ENCODE measurements at regions not wholly inside any gene's neighbourhood (a gene's known extent, or its start where the extent isn't known, plus 50 kb on each side); places are given as distances from the start of the nearest gene placed in this dataset.

GRCh38 chr1:82844447-82844846, 1043.7 kb downstream of the ADGRL2 start:
- TF ChIP-seq EP300 (IDR thresholded peaks at IDR 0.05) (no peak), CTCF (IDR thresholded peaks at IDR 0.05) (no peak), POLR2AphosphoS5 (IDR thresholded peaks at IDR 0.05) (no peak), POLR2A (IDR thresholded peaks at IDR 0.05) (no peak)

GRCh38 chr1:82843876-82844275, 1043.1 kb downstream of the ADGRL2 start:
- Histone ChIP-seq H3K27ac (no peak overlapping the region), H3K36me3 (no peaks in the 10 kb centered on the region), H3K4me3 (no peak overlapping the region), H3K4me1 (no peaks in the 10 kb centered on the region), H3K9me3 (no peaks in the 10 kb centered on the region), H3K27me3 (no peaks in the 10 kb centered on the region)
- WGBS, result 93% methylated on average over 10 of the region's 10 CpGs
- no peak for DNase-seq (ENCODE audit: low spot score in 2 of 2)
- TF ChIP-seq POLR2A (IDR thresholded peaks at IDR 0.05) (no peak), CTCF (IDR thresholded peaks at IDR 0.05) (no peak), POLR2AphosphoS5 (IDR thresholded peaks at IDR 0.05) (no peak), EP300 (IDR thresholded peaks at IDR 0.05) (no peak)

More at GRCh38 chr1:82844447-82844846, 1043.7 kb downstream of the ADGRL2 start:
- Histone ChIP-seq H3K9me3 (no peaks in the 10 kb centered on the region), H3K27me3 (no peaks in the 10 kb centered on the region), H3K27ac (no peak overlapping the region), H3K4me3 (no peak overlapping the region), H3K4me1 (no peaks in the 10 kb centered on the region), H3K36me3 (no peaks in the 10 kb centered on the region)
- WGBS, result 99% methylated on average over 2 of the region's 2 CpGs
- no peak for DNase-seq (ENCODE audit: low spot score in 2 of 2)

- Histone ChIP-seq H3K27ac (no peak overlapping the region), H3K36me3 (no peaks in the 10 kb centered on the region), H3K4me3 (no peak overlapping the region), H3K9me3 (no peaks in the 10 kb centered on the region), H3K4me1 (peaks cover 9% of the 10 kb centered on the region), H3K27me3 (no peaks in the 10 kb centered on the region)
- 66% methylated on average over 2 of the region's 2 CpGs for WGBS
- no peak for TF ChIP-seq CTCF (IDR thresholded peaks at IDR 0.05)
- TF ChIP-seq POLR2AphosphoS5 (IDR thresholded peaks at IDR 0.05), result no peak
- no peak for TF ChIP-seq POLR2A (IDR thresholded peaks at IDR 0.05)
- no peak for TF ChIP-seq EP300 (IDR thresholded peaks at IDR 0.05)
- no peak for DNase-seq (ENCODE audit: low spot score in 2 of 2)
Measured at GRCh38 chr1:82840192-82840591, 1039.5 kb downstream of the ADGRL2 start.

GRCh38 chr1:82837766-82838465, 1037.2 kb downstream of the ADGRL2 start:
- no peak overlapping the region for H3K4me3 ChIP-seq
- H3K4me1 ChIP-seq, result peaks cover 9% of the 10 kb centered on the region
- no peaks in the 10 kb centered on the region for H3K9me3 ChIP-seq
- TF ChIP-seq EP300 (IDR thresholded peaks at IDR 0.05) (no peak), POLR2AphosphoS5 (IDR thresholded peaks at IDR 0.05) (no peak), CTCF (IDR thresholded peaks at IDR 0.05) (no peak), POLR2A (IDR thresholded peaks at IDR 0.05) (no peak)
- H3K36me3 ChIP-seq, result no peaks in the 10 kb centered on the region
- no peak overlapping the region for H3K27ac ChIP-seq
- DNase-seq (ENCODE audit: low spot score in 2 of 2), result no peak
- WGBS, result 65% methylated on average over 6 of the region's 6 CpGs
- no peaks in the 10 kb centered on the region for H3K27me3 ChIP-seq

GRCh38 chr1:82836973-82837680, 1036.4 kb downstream of the ADGRL2 start:
- TF ChIP-seq POLR2AphosphoS5 (IDR thresholded peaks at IDR 0.05) (no peak), CTCF (IDR thresholded peaks at IDR 0.05) (no peak), EP300 (IDR thresholded peaks at IDR 0.05) (no peak), POLR2A (IDR thresholded peaks at IDR 0.05) (no peak)
- no peaks in the 10 kb centered on the region for H3K9me3 ChIP-seq
- H3K27me3 ChIP-seq, result no peaks in the 10 kb centered on the region
- no peak for DNase-seq (ENCODE audit: low spot score in 2 of 2)
- peaks cover 9% of the 10 kb centered on the region for H3K4me1 ChIP-seq
- H3K36me3 ChIP-seq, result no peaks in the 10 kb centered on the region
- no peak overlapping the region for H3K4me3 ChIP-seq
- WGBS, result 67% methylated on average over 4 of the region's 4 CpGs
- no peak overlapping the region for H3K27ac ChIP-seq

Measured in suprapubic skin (tissue), 4 donors.